HL-60 (cell line): ENCODE measurements at regions not wholly inside any gene's neighbourhood (a gene's known extent, or its start where the extent isn't known, plus 50 kb on each side); places are given as distances from the start of the nearest gene placed in this dataset.

Experiments used
- DNase-seq, 2 experiments: peaks; one replicate each; pipeline ENCODE4 v3.0.0-alpha.2; 2010 to 2020; ENCODE audit warnings: low read depth in 1 of 2, low spot score in 1 of 2
- H3K27ac ChIP-seq: fragments of 250-450 bp; sonication (Bioruptor Pico); replicated peaks from 2 replicates; pipeline ENCODE4 v1.5.1; 2020; ENCODE audit warnings: mild to moderate bottlenecking, moderate library complexity
- H3K27me3 ChIP-seq: fragments of 250-450 bp; sonication (Bioruptor Pico); 2 replicates; pipeline ENCODE4 v1.5.1; 2021; ENCODE audit warnings: mild to moderate bottlenecking, moderate library complexity; ENCODE audit not compliant: insufficient read depth, poor library complexity, severe bottlenecking
- H3K4me3 ChIP-seq: replicated peaks from 2 replicates; pipeline ENCODE4 v1.5.1; 2011; ENCODE audit warnings: mild to moderate bottlenecking, control low read depth, low read length; ENCODE audit not compliant: insufficient read depth
- GABPA ChIP-seq: IDR thresholded peaks from 2 replicates; pipeline ENCODE4 v1.6.1; 2012; ENCODE audit warnings: low read depth
- POLR2AphosphoS5 ChIP-seq: IDR thresholded peaks from 2 replicates; pipeline ENCODE4 v1.6.1; 2012; ENCODE audit warnings: low read depth
- SPI1 ChIP-seq: IDR thresholded peaks from 2 replicates; pipeline ENCODE4 v1.6.1; 2012; ENCODE audit warnings: low read depth, mild to moderate bottlenecking, borderline replicate concordance
- TF ChIP-seq, protein P1 (sequence below): IDR thresholded peaks from 2 replicates; pipeline ENCODE4 v1.6.1; 2012; ENCODE audit warnings: low read depth; ENCODE audit not compliant: insufficient replicate concordance
- TF ChIP-seq, protein P2 (sequence below): IDR thresholded peaks from one replicate; pipeline ENCODE4 v1.5.1; 2011; ENCODE audit warnings: low read length, control low read depth, inconsistent platforms; ENCODE audit not compliant: insufficient read depth

DNA sequence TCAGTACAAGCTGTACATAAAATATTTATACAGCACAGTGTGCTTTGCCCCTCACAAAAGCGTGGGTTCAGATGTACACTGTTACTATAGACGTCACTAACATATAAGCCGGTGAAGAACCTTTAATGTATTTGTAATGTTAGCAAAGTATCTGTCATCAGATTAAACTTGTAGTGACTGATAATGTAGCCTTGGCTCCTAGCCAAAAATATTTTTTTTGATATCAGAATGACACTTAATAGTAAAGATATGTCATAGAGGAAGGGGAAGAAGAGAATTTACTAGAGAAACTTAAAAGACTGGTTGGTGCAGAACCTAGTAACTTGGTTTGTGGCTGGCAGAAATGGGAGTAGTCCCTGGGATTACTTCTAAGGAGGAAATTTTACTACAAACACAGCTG is 258.7 kb upstream of the DMRT1 start:
- no peak overlapping the region for H3K27ac ChIP-seq
- no peak overlapping the region for H3K4me3 ChIP-seq
- peaks cover 2% of the 10 kb centered on the region for H3K27me3 ChIP-seq
- no peak for TF ChIP-seq GABPA
- TF ChIP-seq, protein P1, sequence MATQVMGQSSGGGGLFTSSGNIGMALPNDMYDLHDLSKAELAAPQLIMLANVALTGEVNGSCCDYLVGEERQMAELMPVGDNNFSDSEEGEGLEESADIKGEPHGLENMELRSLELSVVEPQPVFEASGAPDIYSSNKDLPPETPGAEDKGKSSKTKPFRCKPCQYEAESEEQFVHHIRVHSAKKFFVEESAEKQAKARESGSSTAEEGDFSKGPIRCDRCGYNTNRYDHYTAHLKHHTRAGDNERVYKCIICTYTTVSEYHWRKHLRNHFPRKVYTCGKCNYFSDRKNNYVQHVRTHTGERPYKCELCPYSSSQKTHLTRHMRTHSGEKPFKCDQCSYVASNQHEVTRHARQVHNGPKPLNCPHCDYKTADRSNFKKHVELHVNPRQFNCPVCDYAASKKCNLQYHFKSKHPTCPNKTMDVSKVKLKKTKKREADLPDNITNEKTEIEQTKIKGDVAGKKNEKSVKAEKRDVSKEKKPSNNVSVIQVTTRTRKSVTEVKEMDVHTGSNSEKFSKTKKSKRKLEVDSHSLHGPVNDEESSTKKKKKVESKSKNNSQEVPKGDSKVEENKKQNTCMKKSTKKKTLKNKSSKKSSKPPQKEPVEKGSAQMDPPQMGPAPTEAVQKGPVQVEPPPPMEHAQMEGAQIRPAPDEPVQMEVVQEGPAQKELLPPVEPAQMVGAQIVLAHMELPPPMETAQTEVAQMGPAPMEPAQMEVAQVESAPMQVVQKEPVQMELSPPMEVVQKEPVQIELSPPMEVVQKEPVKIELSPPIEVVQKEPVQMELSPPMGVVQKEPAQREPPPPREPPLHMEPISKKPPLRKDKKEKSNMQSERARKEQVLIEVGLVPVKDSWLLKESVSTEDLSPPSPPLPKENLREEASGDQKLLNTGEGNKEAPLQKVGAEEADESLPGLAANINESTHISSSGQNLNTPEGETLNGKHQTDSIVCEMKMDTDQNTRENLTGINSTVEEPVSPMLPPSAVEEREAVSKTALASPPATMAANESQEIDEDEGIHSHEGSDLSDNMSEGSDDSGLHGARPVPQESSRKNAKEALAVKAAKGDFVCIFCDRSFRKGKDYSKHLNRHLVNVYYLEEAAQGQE, result no peak
- no peak for TF ChIP-seq SPI1
- TF ChIP-seq, protein P2, sequence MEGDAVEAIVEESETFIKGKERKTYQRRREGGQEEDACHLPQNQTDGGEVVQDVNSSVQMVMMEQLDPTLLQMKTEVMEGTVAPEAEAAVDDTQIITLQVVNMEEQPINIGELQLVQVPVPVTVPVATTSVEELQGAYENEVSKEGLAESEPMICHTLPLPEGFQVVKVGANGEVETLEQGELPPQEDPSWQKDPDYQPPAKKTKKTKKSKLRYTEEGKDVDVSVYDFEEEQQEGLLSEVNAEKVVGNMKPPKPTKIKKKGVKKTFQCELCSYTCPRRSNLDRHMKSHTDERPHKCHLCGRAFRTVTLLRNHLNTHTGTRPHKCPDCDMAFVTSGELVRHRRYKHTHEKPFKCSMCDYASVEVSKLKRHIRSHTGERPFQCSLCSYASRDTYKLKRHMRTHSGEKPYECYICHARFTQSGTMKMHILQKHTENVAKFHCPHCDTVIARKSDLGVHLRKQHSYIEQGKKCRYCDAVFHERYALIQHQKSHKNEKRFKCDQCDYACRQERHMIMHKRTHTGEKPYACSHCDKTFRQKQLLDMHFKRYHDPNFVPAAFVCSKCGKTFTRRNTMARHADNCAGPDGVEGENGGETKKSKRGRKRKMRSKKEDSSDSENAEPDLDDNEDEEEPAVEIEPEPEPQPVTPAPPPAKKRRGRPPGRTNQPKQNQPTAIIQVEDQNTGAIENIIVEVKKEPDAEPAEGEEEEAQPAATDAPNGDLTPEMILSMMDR, result no peak
- no peak for TF ChIP-seq POLR2AphosphoS5
- DNase-seq, result no peak

DNA sequence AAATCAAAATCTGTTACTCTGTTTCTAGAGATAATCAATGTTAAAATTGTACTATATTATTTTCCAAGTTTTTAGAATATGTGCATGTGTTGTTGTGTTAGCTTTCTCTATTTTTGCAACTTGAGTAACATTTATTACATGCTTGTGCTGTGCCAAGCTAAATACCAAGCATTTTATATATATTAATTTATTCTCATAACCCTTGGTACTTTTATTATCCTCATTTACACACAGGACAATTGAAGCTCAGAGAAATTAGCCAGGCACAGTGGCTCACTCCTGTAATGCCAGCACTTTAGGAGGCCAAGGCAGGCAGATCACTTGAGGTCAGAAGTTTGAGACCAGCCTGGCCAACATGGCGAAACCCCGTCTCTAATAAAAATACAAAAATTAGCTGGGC is 254.0 kb upstream of the DMRT1 start:
- no peak for DNase-seq
- no peak overlapping the region for H3K27ac ChIP-seq
- no peak overlapping the region for H3K4me3 ChIP-seq
- no peak for TF ChIP-seq GABPA
- no peak for TF ChIP-seq SPI1
- TF ChIP-seq, protein P1, result no peak
- no peak for TF ChIP-seq POLR2AphosphoS5
- TF ChIP-seq, protein P2, result no peak
- H3K27me3 ChIP-seq, result peaks cover 2% of the 10 kb centered on the region

DNA sequence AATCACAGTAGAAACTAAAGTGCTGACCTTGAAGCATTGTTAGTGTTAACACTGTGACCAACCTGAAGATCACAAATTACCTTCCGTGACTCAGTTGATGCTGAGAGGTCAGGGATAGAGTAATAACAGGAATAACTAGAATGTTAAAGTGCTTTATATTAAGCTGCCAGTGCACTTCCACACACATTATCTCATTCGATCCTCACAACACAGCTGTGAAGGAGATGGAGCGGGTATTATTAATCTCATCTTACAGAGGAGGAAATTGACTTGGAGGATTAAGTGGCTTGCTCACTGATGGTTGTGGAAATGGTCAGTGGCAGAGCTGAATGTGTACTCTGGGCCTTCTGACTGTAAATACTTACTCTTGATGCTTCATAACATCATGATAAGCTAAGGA is 252.5 kb upstream of the DMRT1 start:
- no peak for DNase-seq
- Histone ChIP-seq H3K27me3 (peaks cover 1% of the 10 kb centered on the region), H3K27ac (no peak overlapping the region), H3K4me3 (no peak overlapping the region)
- TF ChIP-seq SPI1, result no peak
- TF ChIP-seq GABPA, result no peak
- TF ChIP-seq, protein P1, result no peak
- TF ChIP-seq, protein P2, result no peak
- no peak for TF ChIP-seq POLR2AphosphoS5
